Heart left ventricle (tissue), 16 donors: ENCODE measurements at regions not wholly inside any gene's neighbourhood (a gene's known extent, or its start where the extent isn't known, plus 50 kb on each side); places are given as distances from the start of the nearest gene placed in this dataset.

ENCODE experiments used
- ATAC-seq, 4 donors: fragments of 200-7000 bp; cut with Tn5 transposase; one replicate each; pipeline ENCODE4 v1.9.1; 2020 to 2022; ENCODE audit warnings: moderate library complexity in 4 of 4, mild to moderate bottlenecking in 3 of 4, moderate number of reproducible peaks in 1 of 4
- DNase-seq, 5 donors: peaks; one replicate each; pipeline ENCODE4 v3.0.0-alpha.2; 2020
- H3K27ac ChIP-seq, 12 donors: fragments of 200-600 bp; sonication (generic) in 4 of 12; one replicate each; pipeline versions ENCODE4 v1.5.0 to v1.8.0; 2016 to 2022; ENCODE audit warnings: mild to moderate bottlenecking in 2 of 12
- H3K27me3 ChIP-seq, 9 donors: fragments of 200-600 bp; sonication (generic) in 2 of 9; one replicate each; pipeline versions ENCODE4 v1.5.1 to v1.8.0; 2016 to 2022; ENCODE audit warnings: mild to moderate bottlenecking in 3 of 9
- H3K36me3 ChIP-seq, 9 donors: fragments of 200-600 bp; sonication (generic) in 2 of 9; one replicate each; pipeline versions ENCODE4 v1.5.0 to v1.8.0; 2018 to 2022; ENCODE audit warnings: mild to moderate bottlenecking in 2 of 9
- H3K4me1 ChIP-seq, 12 donors: fragments of 200-600 bp; sonication (generic) in 4 of 12; one replicate each; pipeline versions ENCODE4 v1.5.0 to v1.8.0; 2016 to 2022; ENCODE audit warnings: mild to moderate bottlenecking in 3 of 12
- H3K4me3 ChIP-seq, 12 donors: fragments of 200-600 bp; sonication (generic) in 4 of 12; one replicate each; pipeline versions ENCODE4 v1.5.0 to v1.8.0; 2017 to 2022; ENCODE audit warnings: mild to moderate bottlenecking in 9 of 12, moderate library complexity in 4 of 12
- H3K9me3 ChIP-seq, 12 donors: fragments of 200-600 bp; sonication (generic) in 4 of 12; one replicate each; pipeline versions ENCODE4 v1.5.0 to v1.8.0; 2016 to 2022; ENCODE audit warnings: mild to moderate bottlenecking in 1 of 12
- CTCF ChIP-seq, 12 donors: fragments of 200-600 bp; sonication (generic) in 4 of 12; IDR thresholded peaks; one replicate each; pipeline versions ENCODE4 v1.5.0 to v1.8.0; 2018 to 2022; ENCODE audit warnings: antibody characterized with exemption in 12 of 12, mild to moderate bottlenecking in 5 of 12
- POLR2A ChIP-seq, 2 donors: fragments of 450-650 bp; IDR thresholded peaks; one replicate each; pipeline ENCODE4 v1.6.1; 2017; ENCODE audit warnings: antibody characterized with exemption in 2 of 2, mild to moderate bottlenecking in 2 of 2, moderate library complexity in 2 of 2
- WGBS, 4 donors: extraction: QIAGEN DNeasy Blood & Tissue Kit in 2 of 4; methylation state at CpG; one replicate each; pipeline versions ENCODE4 v1.1.5 to v1.1.7; 2013 to 2018; 5-methylcytosine and 5-hydroxymethylcytosine counted together
- intact Hi-C, 10 donors: fragments of 100-400 bp; cut with DNase I; formaldehyde crosslinking; loops; one replicate each; pipeline versions ENCODE4 v1.11.1 to v1.14.2; 2022
- donor health status: ischemic (EF 13 %, LVEDD 7.1; RV severe dilation, severe dysfunction).
- donor health status: healthy with polysubstance abuse.
- donor health status: DM: no; HTN: yes; CAD: no.
- donor health status: DM: no; HTN: no; CAD: no.
- donor health status: ischemic (EF 25% LVEDD 6.9; RV normal size, moderate dysfunction).
- donor health status: ischemic (EF 25% LVEDD 5.7; RV mildly dilated, moderate dysfunction).
- donor health status: healthy.
- donor health status: DM: yes; HTN: yes; CAD: no.
- donor health status: ischemic (EF 35%, LVEDD 5.7; RV mildly dilated, moderate dysfunction).
- donor health status: nonischemic (EF 11% LVEDD 7.7; RV severe dilation, severe dysfunction).
- donor health status: DM: yes; HTN: yes; CAD: no.
- donor health status: PGD.
- donor health status: ischemic (EF 29% LVEDD 5.4; RV normal size, mild dysfunction).
- donor health status: nonischemic (EF 23%, LVEDD 6.1; RV moderate dilation, normal function).

DNA sequence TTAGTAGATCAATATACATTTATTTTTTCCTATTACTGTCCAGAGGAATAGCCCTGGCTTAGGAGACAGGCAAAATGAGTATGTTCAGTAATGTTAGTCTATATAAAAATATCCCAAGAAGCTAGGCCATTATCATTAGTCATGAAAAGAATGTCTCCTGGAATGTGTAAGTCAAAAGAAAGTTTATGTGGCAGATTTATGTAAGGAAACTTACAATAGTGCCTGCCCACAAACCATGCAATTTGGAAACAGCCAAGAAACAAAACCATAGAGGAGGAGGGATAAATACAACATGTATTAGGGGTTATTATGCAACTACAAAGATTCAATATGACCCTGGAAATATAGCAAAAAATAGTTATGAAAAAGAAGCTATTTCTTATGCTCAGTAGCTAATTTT is 96.3 kb downstream of the NOL4 start:
- Histone ChIP-seq H3K4me3 (no peak overlapping the region), H3K4me1 (no peaks in the 10 kb centered on the region), H3K27me3 (no peaks in the 10 kb centered on the region), H3K36me3 (no peaks in the 10 kb centered on the region), H3K9me3 (no peaks in the 10 kb centered on the region), H3K27ac (no peak overlapping the region)
- no peak for ATAC-seq
- no peak for TF ChIP-seq POLR2A (IDR thresholded peaks at IDR 0.05)
- no peak for TF ChIP-seq CTCF (IDR thresholded peaks at IDR 0.05)
- intact Hi-C loops = loop anchor here in 5 of 10 donors (5.0 to 10.0 kb wide), 3 partner anchors 656 to 666 kb away; no protein-coding TSS in a partner anchor
- DNase-seq = no peak

- H3K36me3 ChIP-seq = no peaks in the 10 kb centered on the region
- no peaks in the 10 kb centered on the region for H3K27me3 ChIP-seq
- ATAC-seq = no peak
- DNase-seq = no peak
- 80 to 88% (median 83%) methylated on average over 3 of the region's 3 CpGs for WGBS, 4 donors
- H3K9me3 ChIP-seq = no peaks in the 10 kb centered on the region
- no peaks in the 10 kb centered on the region for H3K4me1 ChIP-seq
- no peak for TF ChIP-seq POLR2A (IDR thresholded peaks at IDR 0.05)
- TF ChIP-seq CTCF (IDR thresholded peaks at IDR 0.05) = no peak
- no peak overlapping the region for H3K27ac ChIP-seq
- intact Hi-C loops = loop anchor here in 5 of 10 donors (5.0 to 10.0 kb wide), 3 partner anchors 659 to 669 kb away; no protein-coding TSS in a partner anchor
- no peak overlapping the region for H3K4me3 ChIP-seq
Observed at GRCh38 chr18:34126121-34126520, 98.6 kb downstream of the NOL4 start.

DNA sequence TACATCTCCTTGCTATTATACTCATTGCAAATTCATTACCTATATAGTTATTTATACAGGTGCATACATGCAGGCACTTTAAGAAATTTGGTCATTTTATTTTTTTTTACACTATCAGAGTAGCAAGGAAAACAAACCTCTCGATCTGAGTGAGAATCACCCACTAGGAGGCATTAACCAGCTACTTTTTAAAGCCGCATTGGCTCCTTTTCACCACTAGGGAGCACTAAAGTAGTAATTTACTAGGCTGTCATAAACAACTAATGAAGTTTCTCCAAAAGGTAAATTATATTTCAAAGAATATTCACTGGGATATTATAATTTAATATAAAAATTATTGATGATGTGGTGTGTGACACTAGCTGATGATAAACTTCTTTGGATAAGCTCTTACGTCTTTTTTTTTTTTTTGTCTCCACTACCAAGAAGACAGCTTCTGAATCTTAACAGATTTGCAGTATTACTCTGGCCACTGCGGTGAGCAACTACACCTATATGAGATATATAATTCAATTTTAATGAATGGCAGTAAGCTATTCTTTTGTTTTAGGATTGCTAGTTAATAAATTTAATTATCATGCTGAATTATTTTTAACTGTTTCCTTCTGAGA is 101.9 kb downstream of the NOL4 start:
- peak in 1 of 4 donors; percentile 65 for ATAC-seq
- intact Hi-C loops = loop anchor here in 9 of 10 donors (1.0 to 10.0 kb wide), 8 partner anchors 194 to 672 kb away; no protein-coding TSS in a partner anchor
- H3K36me3 ChIP-seq = no peaks in the 10 kb centered on the region
- no peak overlapping the region for H3K27ac ChIP-seq
- H3K4me1 ChIP-seq = no peaks in the 10 kb centered on the region
- no peaks in the 10 kb centered on the region for H3K9me3 ChIP-seq
- 21 to 27% (median 24%) methylated on average over 4 of the region's 4 CpGs for WGBS, 4 donors
- no peaks in the 10 kb centered on the region for H3K27me3 ChIP-seq
- peak in 2 of 5 donors; percentile 8 to 13 for DNase-seq
- TF ChIP-seq POLR2A (IDR thresholded peaks at IDR 0.05) (no peak), CTCF (IDR thresholded peaks at IDR 0.05) (peak; percentile 68 to 92 (median 81))
- H3K4me3 ChIP-seq = no peak overlapping the region

DNA sequence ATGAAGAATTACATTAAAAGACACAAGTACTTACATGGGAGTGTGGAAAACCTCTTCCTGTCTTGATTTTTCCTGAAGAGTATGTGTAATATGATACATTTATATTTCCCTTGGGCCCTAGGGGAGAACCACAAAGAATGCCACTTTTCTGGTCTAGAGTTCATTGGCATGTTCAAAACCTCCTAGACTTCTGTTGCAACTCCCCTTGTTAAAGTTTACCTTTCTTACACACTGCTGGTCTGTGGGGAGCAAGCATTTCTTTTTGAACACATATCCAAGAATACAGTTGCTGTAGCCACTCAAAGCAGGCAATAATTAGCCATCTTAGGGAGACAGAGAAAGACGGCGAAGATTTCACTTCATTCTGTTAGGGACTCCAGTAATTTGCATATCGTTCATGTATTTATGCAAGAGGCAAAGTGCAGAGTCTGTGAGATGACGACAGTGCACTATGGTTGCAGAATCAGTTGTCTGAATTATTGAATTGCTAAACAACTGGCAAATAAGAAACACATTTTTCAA is 103.5 kb downstream of the NOL4 start:
- no peak overlapping the region for H3K4me3 ChIP-seq
- no peak overlapping the region for H3K27ac ChIP-seq
- no peaks in the 10 kb centered on the region for H3K36me3 ChIP-seq
- ATAC-seq (no peak), DNase-seq (no peak)
- H3K27me3 ChIP-seq = no peaks in the 10 kb centered on the region
- WGBS, 4 donors = 54 to 60% (median 55%) methylated on average over 4 of the region's 4 CpGs
- no peaks in the 10 kb centered on the region for H3K9me3 ChIP-seq
- intact Hi-C loops = loop anchor here in 8 of 10 donors (5.0 to 10.0 kb wide), 6 partner anchors 196 to 674 kb away; no protein-coding TSS in a partner anchor
- TF ChIP-seq CTCF (IDR thresholded peaks at IDR 0.05) = no peak
- TF ChIP-seq POLR2A (IDR thresholded peaks at IDR 0.05) = no peak
- H3K4me1 ChIP-seq = no peaks in the 10 kb centered on the region
